KMS-11 (cell line): ENCODE measurements at regions not wholly inside any gene's neighbourhood (a gene's known extent, or its start where the extent isn't known, plus 50 kb on each side); places are given as distances from the start of the nearest gene placed in this dataset.

Experiments
- H2AFZ ChIP-seq: fragments of 200-600 bp; sonication (generic); 2 replicates; pipeline ENCODE4 v1.6.1; 2016; ENCODE audit warnings: antibody characterized with exemption, mixed run types, low read depth
- H3K27ac ChIP-seq: fragments of 200-600 bp; sonication (generic); 2 replicates; pipeline ENCODE4 v1.6.1; 2016; ENCODE audit warnings: mild to moderate bottlenecking, mixed run types
- H3K27me3 ChIP-seq: fragments of 200-600 bp; sonication (generic); 2 replicates; pipeline ENCODE4 v1.6.1; 2017; ENCODE audit warnings: mild to moderate bottlenecking, low read depth, mixed run types, moderate library complexity; ENCODE audit not compliant: insufficient read depth
- H3K36me3 ChIP-seq: fragments of 200-600 bp; sonication (generic); 2 replicates; pipeline ENCODE4 v1.6.1; 2017; ENCODE audit warnings: mild to moderate bottlenecking, mixed run types; ENCODE audit not compliant: insufficient read depth
- H3K4me1 ChIP-seq: fragments of 200-600 bp; sonication (generic); 2 replicates; pipeline ENCODE4 v1.6.1; 2016; ENCODE audit warnings: mild to moderate bottlenecking, low read depth, mixed run types; ENCODE audit not compliant: poor library complexity, severe bottlenecking
- H3K4me2 ChIP-seq: fragments of 200-600 bp; sonication (generic); 2 replicates; pipeline ENCODE4 v1.7.0; 2016; ENCODE audit warnings: mild to moderate bottlenecking, mixed run types
- H3K4me3 ChIP-seq: fragments of 200-600 bp; sonication (generic); IDR thresholded peaks from 2 replicates; pipeline ENCODE4 v1.6.1; 2017; ENCODE audit warnings: low read depth, low read length, mixed read lengths; ENCODE audit not compliant: insufficient read depth
- H3K79me2 ChIP-seq: fragments of 200-600 bp; sonication (generic); 2 replicates; pipeline ENCODE4 v1.6.1; 2016; ENCODE audit warnings: low read depth, mixed run types; ENCODE audit not compliant: insufficient read depth
- H3K9ac ChIP-seq: fragments of 200-600 bp; sonication (generic); 2 replicates; pipeline ENCODE4 v1.6.1; 2016; ENCODE audit warnings: mild to moderate bottlenecking, mixed run types
- H4K20me1 ChIP-seq: fragments of 200-600 bp; sonication (generic); 2 replicates; pipeline ENCODE4 v1.6.1; 2016; ENCODE audit warnings: mild to moderate bottlenecking, mixed run types; ENCODE audit not compliant: insufficient read depth
- CTCF ChIP-seq: fragments of 200-600 bp; sonication (generic); conservative IDR thresholded peaks from 2 replicates; pipeline ENCODE4 v1.6.1; 2017; ENCODE audit warnings: low read depth, mild to moderate bottlenecking, antibody characterized with exemption, low read length, moderate library complexity, mixed read lengths

- TF ChIP-seq CTCF: no peak
- H3K9ac ChIP-seq: no peak overlapping the region
- H3K4me1 ChIP-seq: no peaks in the 10 kb centered on the region
- no peaks in the 10 kb centered on the region for H3K79me2 ChIP-seq
- H3K27me3 ChIP-seq: no peaks in the 10 kb centered on the region
- H2AFZ ChIP-seq: no peak overlapping the region
- H3K27ac ChIP-seq: no peak overlapping the region
- H3K36me3 ChIP-seq: no peaks in the 10 kb centered on the region
- no peak overlapping the region for H3K4me2 ChIP-seq
- H3K4me3 ChIP-seq: no peak overlapping the region
- no peaks in the 10 kb centered on the region; the same call in 1 of the 2 replicates for H4K20me1 ChIP-seq
Observed at GRCh38 chr3:152970851-152971250, 135.9 kb downstream of the P2RY1 start.

GRCh38 chr3:152971880-152972279 is 136.9 kb downstream of the P2RY1 start:
- TF ChIP-seq CTCF: no peak
- no peaks in the 10 kb centered on the region; the same call in 1 of the 2 replicates for H4K20me1 ChIP-seq
- H3K4me2 ChIP-seq: no peak overlapping the region
- no peak overlapping the region for H3K27ac ChIP-seq
- H3K4me3 ChIP-seq: no peak overlapping the region
- H3K27me3 ChIP-seq: no peaks in the 10 kb centered on the region
- no peaks in the 10 kb centered on the region for H3K79me2 ChIP-seq
- no peak overlapping the region for H3K9ac ChIP-seq
- H3K36me3 ChIP-seq: no peaks in the 10 kb centered on the region
- no peaks in the 10 kb centered on the region for H3K4me1 ChIP-seq
- H2AFZ ChIP-seq: no peak overlapping the region

GRCh38 chr3:152973575-152973974 is 138.6 kb downstream of the P2RY1 start:
- no peak overlapping the region for H3K4me3 ChIP-seq
- H3K4me2 ChIP-seq: no peak overlapping the region
- H3K9ac ChIP-seq: no peak overlapping the region
- H3K4me1 ChIP-seq: no peaks in the 10 kb centered on the region
- no peaks in the 10 kb centered on the region for H3K36me3 ChIP-seq
- no peak overlapping the region for H2AFZ ChIP-seq
- H4K20me1 ChIP-seq: no peaks in the 10 kb centered on the region; the same call in 1 of the 2 replicates
- TF ChIP-seq CTCF: no peak
- no peaks in the 10 kb centered on the region for H3K79me2 ChIP-seq
- no peak overlapping the region for H3K27ac ChIP-seq
- no peaks in the 10 kb centered on the region for H3K27me3 ChIP-seq

- no peaks in the 10 kb centered on the region for H3K79me2 ChIP-seq
- H4K20me1 ChIP-seq: no peaks in the 10 kb centered on the region
- H3K4me1 ChIP-seq: no peaks in the 10 kb centered on the region
- no peaks in the 10 kb centered on the region for H3K27me3 ChIP-seq
- no peak overlapping the region for H3K27ac ChIP-seq
- H2AFZ ChIP-seq: no peak overlapping the region
- H3K9ac ChIP-seq: no peak overlapping the region
- TF ChIP-seq CTCF: no peak
- no peak overlapping the region for H3K4me2 ChIP-seq
- no peaks in the 10 kb centered on the region for H3K36me3 ChIP-seq
- no peak overlapping the region for H3K4me3 ChIP-seq
Observed at GRCh38 chr3:152976239-152976638, 141.3 kb downstream of the P2RY1 start.
